ENCODE measurements at regions not wholly inside any gene's neighbourhood (a gene's known extent, or its start where the extent isn't known, plus 50 kb on each side); places are given as distances from the start of the nearest gene placed in this dataset.

DNA sequence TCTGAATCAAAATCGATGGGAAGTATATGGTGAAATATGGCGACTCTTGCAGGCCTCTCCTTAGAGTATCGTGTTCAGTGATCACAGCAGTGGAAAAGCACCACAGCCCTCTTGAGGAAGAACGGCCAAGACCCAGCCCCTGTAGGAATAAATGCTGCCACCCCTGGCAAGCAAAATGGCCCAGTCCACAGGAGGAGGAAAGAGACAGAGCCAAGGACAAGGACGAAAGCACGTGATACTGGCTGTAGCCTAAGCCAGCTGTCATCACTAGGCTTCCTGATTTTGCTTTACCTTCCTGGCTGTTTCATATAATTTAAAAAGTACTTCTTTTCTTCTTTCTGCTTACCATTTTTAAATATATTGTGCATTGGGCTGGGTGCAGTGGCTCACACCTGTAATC, 395.0 kb upstream of the SHH start:
- H3K36me3 ChIP-seq (ENCODE audit: low read depth) = no peaks in the 10 kb centered on the region
- WGBS, 2 experiments (ENCODE audit: low coverage in 1 of 2, low lambda C conversion rate in 2 of 2, missing lambda C conversion rate in 2 of 2) = 23 to 24% methylated on average over 6 of the region's 6 CpGs
- in situ Hi-C loops (cut with MboI) = no loop called here
- no peaks in the 10 kb centered on the region for H3K9me2 ChIP-seq (ENCODE audit: insufficient read depth)
- DNase-seq = no peak
- H3K4me3 ChIP-seq = no peak overlapping the region
- H3K4me2 ChIP-seq (ENCODE audit: unreplicated experiment) = no peak overlapping the region
- no peaks in the 10 kb centered on the region for H3K9me3 ChIP-seq (ENCODE audit: low read depth)
- H3K27me3 ChIP-seq (replicated peaks; ENCODE audit: insufficient read depth) = no peaks in the 10 kb centered on the region
- H4K20me1 ChIP-seq (ENCODE audit: insufficient read depth) = no peaks in the 10 kb centered on the region
- H3K79me2 ChIP-seq (ENCODE audit: insufficient read depth) = no peaks in the 10 kb centered on the region
- TF ChIP-seq EZH2phosphoT487 (IDR thresholded peaks at IDR 0.05; ENCODE audit: insufficient read depth, low read depth) = no peak
- H3K9ac ChIP-seq = no peak overlapping the region
- no peaks in the 10 kb centered on the region for H3K4me1 ChIP-seq (ENCODE audit: insufficient read depth)
- H3F3A ChIP-seq (ENCODE audit: insufficient read depth) = no peaks in the 10 kb centered on the region
- no peak overlapping the region for H2AFZ ChIP-seq
- H3K27ac ChIP-seq = no peak overlapping the region

DNA sequence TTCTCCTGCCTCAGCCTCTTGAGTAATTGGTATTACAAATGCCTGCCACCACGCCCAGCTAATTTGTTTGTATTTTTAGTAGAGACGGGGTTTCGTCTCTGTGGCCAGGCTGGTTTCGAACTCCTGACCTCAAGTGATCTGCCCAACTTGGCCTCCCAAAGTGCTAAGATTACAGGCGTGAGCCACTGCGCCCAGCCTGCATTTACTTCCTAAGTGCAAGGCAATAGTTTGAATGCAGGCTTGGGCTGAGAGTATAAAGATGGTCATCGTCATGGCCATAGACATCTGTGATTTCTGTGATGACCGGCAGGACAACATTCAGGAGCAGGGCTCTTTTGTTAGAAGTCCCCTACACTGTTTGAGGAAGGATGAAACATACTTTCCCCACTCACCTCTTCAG, 393.9 kb upstream of the SHH start:
- H3F3A ChIP-seq (ENCODE audit: insufficient read depth) = no peaks in the 10 kb centered on the region
- no peak overlapping the region for H3K9ac ChIP-seq
- in situ Hi-C loops (cut with MboI) = no loop called here
- no peaks in the 10 kb centered on the region for H3K9me2 ChIP-seq (ENCODE audit: insufficient read depth)
- H3K4me1 ChIP-seq (ENCODE audit: insufficient read depth) = no peaks in the 10 kb centered on the region
- H3K79me2 ChIP-seq (ENCODE audit: insufficient read depth) = no peaks in the 10 kb centered on the region
- TF ChIP-seq EZH2phosphoT487 (IDR thresholded peaks at IDR 0.05; ENCODE audit: insufficient read depth, low read depth) (no peak), EZH2 (IDR thresholded peaks at IDR 0.05; ENCODE audit: insufficient read depth, poor library complexity, severe bottlenecking) (no peak)
- no peaks in the 10 kb centered on the region for H3K27me3 ChIP-seq (replicated peaks; ENCODE audit: insufficient read depth)
- H3K27ac ChIP-seq = no peak overlapping the region
- no peak overlapping the region for H2AFZ ChIP-seq
- DNase-seq = no peak
- H3K4me3 ChIP-seq = no peak overlapping the region
- no peaks in the 10 kb centered on the region for H3K9me3 ChIP-seq (ENCODE audit: low read depth)
- H4K20me1 ChIP-seq (ENCODE audit: insufficient read depth) = no peaks in the 10 kb centered on the region
- no peak overlapping the region for H3K4me2 ChIP-seq (ENCODE audit: unreplicated experiment)
- no peaks in the 10 kb centered on the region for H3K36me3 ChIP-seq (ENCODE audit: low read depth)
- WGBS, 2 experiments (ENCODE audit: low coverage in 1 of 2, low lambda C conversion rate in 2 of 2, missing lambda C conversion rate in 2 of 2) = 24 to 31% methylated on average over 8 of the region's 8 CpGs

DNA sequence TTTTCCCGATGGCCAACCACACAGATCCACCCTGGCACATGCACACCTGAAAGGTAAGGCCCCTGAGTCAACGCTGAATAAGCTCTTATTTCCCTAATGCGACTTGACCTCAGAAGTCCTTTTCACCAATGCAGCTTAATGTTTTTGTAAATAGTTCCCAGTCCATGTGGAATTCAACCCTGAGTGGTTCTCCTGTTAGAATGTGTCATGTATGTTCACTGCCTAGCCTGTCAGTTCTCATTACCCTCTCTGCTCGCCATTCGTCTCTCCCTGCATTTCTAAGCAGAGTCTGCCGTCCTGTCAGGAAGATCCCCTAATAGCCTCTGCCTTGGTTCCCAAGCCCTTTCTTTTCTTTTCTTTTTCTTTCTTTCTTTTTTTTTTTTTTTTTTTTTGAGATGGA, 392.6 kb upstream of the SHH start:
- H2AFZ ChIP-seq = no peak overlapping the region
- no peaks in the 10 kb centered on the region for H3K79me2 ChIP-seq (ENCODE audit: insufficient read depth)
- H3F3A ChIP-seq (ENCODE audit: insufficient read depth) = no peaks in the 10 kb centered on the region
- no peaks in the 10 kb centered on the region for H4K20me1 ChIP-seq (ENCODE audit: insufficient read depth)
- H3K9ac ChIP-seq = no peak overlapping the region
- H3K36me3 ChIP-seq (ENCODE audit: low read depth) = no peaks in the 10 kb centered on the region
- H3K4me3 ChIP-seq = no peak overlapping the region
- H3K27me3 ChIP-seq (replicated peaks; ENCODE audit: insufficient read depth) = no peaks in the 10 kb centered on the region
- TF ChIP-seq EZH2phosphoT487 (IDR thresholded peaks at IDR 0.05; ENCODE audit: insufficient read depth, low read depth) = no peak
- TF ChIP-seq EZH2 (IDR thresholded peaks at IDR 0.05; ENCODE audit: insufficient read depth, poor library complexity, severe bottlenecking) = no peak
- no peaks in the 10 kb centered on the region for H3K4me1 ChIP-seq (ENCODE audit: insufficient read depth)
- 35 to 45% methylated on average over 6 of the region's 6 CpGs for WGBS, 2 experiments (ENCODE audit: low coverage in 1 of 2, low lambda C conversion rate in 2 of 2, missing lambda C conversion rate in 2 of 2)
- DNase-seq = no peak
- H3K27ac ChIP-seq = no peak overlapping the region
- in situ Hi-C loops (cut with MboI) = no loop called here
- no peak overlapping the region for H3K4me2 ChIP-seq (ENCODE audit: unreplicated experiment)
- H3K9me3 ChIP-seq (ENCODE audit: low read depth) = no peaks in the 10 kb centered on the region
- H3K9me2 ChIP-seq (ENCODE audit: insufficient read depth) = no peaks in the 10 kb centered on the region

- Histone ChIP-seq H3K27me3 (replicated peaks; ENCODE audit: insufficient read depth) (no peaks in the 10 kb centered on the region), H3K27ac (no peak overlapping the region), H3K4me3 (no peak overlapping the region), H3K9me3 (ENCODE audit: low read depth) (no peaks in the 10 kb centered on the region), H3K4me2 (ENCODE audit: unreplicated experiment) (no peak overlapping the region), H3K9me2 (ENCODE audit: insufficient read depth) (no peaks in the 10 kb centered on the region), H3K79me2 (ENCODE audit: insufficient read depth) (no peaks in the 10 kb centered on the region), H2AFZ (no peak overlapping the region), H3K36me3 (ENCODE audit: low read depth) (no peaks in the 10 kb centered on the region), H4K20me1 (ENCODE audit: insufficient read depth) (no peaks in the 10 kb centered on the region), H3K9ac (no peak overlapping the region), H3F3A (ENCODE audit: insufficient read depth) (no peaks in the 10 kb centered on the region), H3K4me1 (ENCODE audit: insufficient read depth) (no peaks in the 10 kb centered on the region)
- 37 to 43% methylated on average over 10 of the region's 10 CpGs for WGBS, 2 experiments (ENCODE audit: low coverage in 1 of 2, low lambda C conversion rate in 2 of 2, missing lambda C conversion rate in 2 of 2)
- TF ChIP-seq EZH2phosphoT487 (IDR thresholded peaks at IDR 0.05; ENCODE audit: insufficient read depth, low read depth) (no peak), EZH2 (IDR thresholded peaks at IDR 0.05; ENCODE audit: insufficient read depth, poor library complexity, severe bottlenecking) (no peak)
- no peak for DNase-seq
- in situ Hi-C loops (cut with MboI) = no loop called here
Observed at GRCh38 chr7:156203923-156204322, 391.7 kb upstream of the SHH start.

DNA sequence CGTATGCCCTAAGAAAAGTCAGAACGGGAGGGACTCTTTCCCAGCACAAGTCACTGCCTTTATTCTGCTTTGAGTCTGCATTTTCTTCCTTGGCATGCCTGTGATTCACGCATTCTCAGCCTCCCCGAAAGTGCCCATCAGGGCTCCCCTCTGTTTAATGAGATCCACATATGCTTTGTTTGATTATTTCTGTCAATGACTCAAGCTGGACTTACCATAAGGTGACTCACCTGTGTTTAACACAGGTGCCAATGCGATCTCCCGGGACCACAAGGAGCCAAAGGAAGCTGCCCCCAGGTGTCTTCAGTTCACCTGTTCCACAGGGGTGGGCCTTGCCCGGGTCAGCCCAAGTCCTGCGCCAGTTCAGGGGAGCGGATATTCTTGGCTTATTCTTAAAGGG, 386.0 kb upstream of the SHH start:
- Histone ChIP-seq H4K20me1 (ENCODE audit: insufficient read depth) (no peaks in the 10 kb centered on the region), H3K36me3 (ENCODE audit: low read depth) (no peaks in the 10 kb centered on the region), H3F3A (ENCODE audit: insufficient read depth) (no peaks in the 10 kb centered on the region), H3K4me1 (ENCODE audit: insufficient read depth) (no peaks in the 10 kb centered on the region), H3K4me3 (no peak overlapping the region), H3K9ac (no peak overlapping the region), H3K79me2 (ENCODE audit: insufficient read depth) (no peaks in the 10 kb centered on the region), H2AFZ (no peak overlapping the region), H3K27me3 (replicated peaks; ENCODE audit: insufficient read depth) (no peaks in the 10 kb centered on the region), H3K4me2 (ENCODE audit: unreplicated experiment) (no peak overlapping the region), H3K9me3 (ENCODE audit: low read depth) (no peaks in the 10 kb centered on the region), H3K9me2 (ENCODE audit: insufficient read depth) (no peaks in the 10 kb centered on the region), H3K27ac (no peak overlapping the region)
- DNase-seq = no peak
- in situ Hi-C loops (cut with MboI) = no loop called here
- WGBS, 2 experiments (ENCODE audit: low coverage in 1 of 2, low lambda C conversion rate in 2 of 2, missing lambda C conversion rate in 2 of 2) = 24 to 27% methylated on average over 9 of the region's 9 CpGs
- TF ChIP-seq EZH2phosphoT487 (IDR thresholded peaks at IDR 0.05; ENCODE audit: insufficient read depth, low read depth) = no peak
- no peak for TF ChIP-seq EZH2 (IDR thresholded peaks at IDR 0.05; ENCODE audit: insufficient read depth, poor library complexity, severe bottlenecking)

All from GM23248 (cell line).